Activated CD8-positive, alpha-beta memory T cell treated with anti-CD3 and anti-CD28 coated beads, Interleukin-2, amount 10 ng/mL, durations not matched to agents 7 days and 5 days (primary cell): ENCODE measurements at regions not wholly inside any gene's neighbourhood (a gene's known extent, or its start where the extent isn't known, plus 50 kb on each side); places are given as distances from the start of the nearest gene placed in this dataset.

Experiments
- ATAC-seq: fragments of 150-1000 bp; cut with Tn5 transposase; one replicate; pipeline ENCODE4 v1.10.0; 2021; ENCODE audit warnings: moderate library complexity
- CTCF ChIA-PET: fragments of 350-600 bp; sonication (Branson Sonifier 250); formaldehyde crosslinking; loops from one replicate; lab custom pipeline; 2021; ENCODE audit warnings: antibody characterized with exemption; lab: Charles Lee
- DNase-seq: peaks from one replicate; pipeline ENCODE4 v3.0.0-alpha.2; 2020
- H3K27ac Mint-ChIP-seq: one replicate; pipeline ENCODE4 v1.8.0; 2021; ENCODE audit warnings: mild to moderate bottlenecking, mixed read lengths
- H3K27me3 Mint-ChIP-seq: one replicate; pipeline ENCODE4 v1.8.0; 2021; ENCODE audit warnings: mixed read lengths
- H3K36me3 Mint-ChIP-seq: one replicate; pipeline ENCODE4 v1.8.0; 2021; ENCODE audit warnings: mild to moderate bottlenecking, mixed read lengths
- H3K4me1 Mint-ChIP-seq: one replicate; pipeline ENCODE4 v1.8.0; 2021; ENCODE audit warnings: mixed read lengths
- H3K4me3 Mint-ChIP-seq: one replicate; pipeline ENCODE4 v1.8.0; 2021; ENCODE audit warnings: mild to moderate bottlenecking, moderate library complexity, mixed read lengths
- H3K9me3 Mint-ChIP-seq: one replicate; pipeline ENCODE4 v1.8.0; 2022; ENCODE audit warnings: low read depth, mixed read lengths

DNA sequence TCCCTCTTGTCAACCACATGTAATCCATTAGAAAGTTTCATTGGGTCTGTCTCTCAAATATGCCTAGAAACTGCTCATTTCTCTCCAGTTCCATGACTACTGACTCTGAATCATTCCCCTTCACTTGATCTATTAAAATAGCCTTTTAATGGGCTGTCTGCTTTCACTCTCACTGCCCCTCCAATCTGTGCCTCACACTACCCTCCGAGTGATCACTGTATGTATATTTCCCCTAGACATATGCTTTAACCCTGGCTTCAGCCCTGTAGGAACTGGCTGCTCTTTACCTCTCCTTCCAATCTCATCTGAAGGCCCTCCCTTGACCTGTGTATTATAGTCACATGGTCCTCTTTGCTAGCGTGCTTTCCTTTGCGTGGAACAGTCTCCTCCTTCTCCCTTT lies 282.8 kb upstream of the ADAMTS9 start:
- Mint-ChIP-seq H3K27me3 (no peaks in the 10 kb centered on the region), H3K27ac (no peak overlapping the region), H3K36me3 (no peaks in the 10 kb centered on the region), H3K9me3 (peaks cover 2% of the 10 kb centered on the region), H3K4me3 (no peak overlapping the region), H3K4me1 (no peaks in the 10 kb centered on the region)
- ATAC-seq = no peak
- DNase-seq = no peak
- CTCF ChIA-PET = no interaction called here

DNA sequence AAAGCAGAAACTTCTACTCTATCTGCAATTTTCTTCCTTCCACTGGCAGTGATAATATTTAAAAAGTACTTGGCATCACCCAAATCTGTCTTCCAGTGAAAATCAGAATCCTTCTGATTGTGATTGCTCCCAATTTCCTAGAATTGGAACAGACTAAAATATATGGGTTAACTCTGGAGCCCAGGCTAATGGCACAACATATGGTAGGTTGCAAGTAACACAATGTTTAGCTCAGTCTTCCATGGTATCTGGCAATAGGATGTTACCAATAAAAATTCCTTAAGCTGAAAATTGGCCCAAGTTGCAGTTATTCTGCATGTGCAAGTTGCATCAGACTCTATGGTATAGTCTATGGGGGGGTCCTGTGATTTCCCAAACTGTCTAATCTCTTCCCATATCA lies 273.5 kb upstream of the ADAMTS9 start:
- H3K9me3 Mint-ChIP-seq = peaks cover 4% of the 10 kb centered on the region
- DNase-seq = no peak
- H3K36me3 Mint-ChIP-seq = no peaks in the 10 kb centered on the region
- no peaks in the 10 kb centered on the region for H3K4me1 Mint-ChIP-seq
- no peak for ATAC-seq
- H3K4me3 Mint-ChIP-seq = no peak overlapping the region
- CTCF ChIA-PET = no interaction called here
- no peak overlapping the region for H3K27ac Mint-ChIP-seq
- H3K27me3 Mint-ChIP-seq = no peaks in the 10 kb centered on the region

DNA sequence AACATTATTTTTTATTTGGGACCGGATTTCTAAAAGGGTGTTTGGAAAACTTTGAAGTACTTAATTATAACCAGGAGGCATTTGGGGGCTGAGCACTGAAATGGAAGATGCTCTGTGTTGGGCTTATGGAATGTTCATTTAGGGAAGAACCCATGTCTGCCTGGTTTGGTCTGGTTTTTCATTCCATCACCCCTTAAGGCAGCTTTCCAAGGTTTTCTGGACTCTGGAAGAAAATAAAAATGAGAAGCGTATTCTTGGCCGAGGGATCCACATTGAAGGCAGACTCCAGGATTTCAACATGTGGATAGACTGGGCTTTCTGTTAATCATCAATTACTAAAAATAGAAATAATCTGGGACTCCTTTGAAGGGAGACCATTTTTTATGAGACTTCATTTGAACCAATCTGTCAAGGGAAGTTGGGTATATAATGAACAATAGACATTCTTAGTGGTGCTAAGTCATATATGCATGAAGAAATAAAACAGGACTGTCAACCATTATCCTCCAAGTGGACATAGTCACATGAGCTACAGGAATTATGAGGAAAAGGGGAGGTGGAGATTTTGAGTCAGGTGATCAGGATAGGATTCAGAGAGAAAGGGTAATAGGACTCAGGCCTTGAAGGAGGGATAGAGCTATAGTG lies 270.5 kb upstream of the ADAMTS9 start:
- Mint-ChIP-seq H3K36me3 (no peaks in the 10 kb centered on the region), H3K27me3 (no peaks in the 10 kb centered on the region), H3K4me3 (no peak overlapping the region), H3K4me1 (no peaks in the 10 kb centered on the region), H3K9me3 (peaks cover 5% of the 10 kb centered on the region), H3K27ac (no peak overlapping the region)
- CTCF ChIA-PET = no interaction called here
- ATAC-seq = no peak
- no peak for DNase-seq

DNA sequence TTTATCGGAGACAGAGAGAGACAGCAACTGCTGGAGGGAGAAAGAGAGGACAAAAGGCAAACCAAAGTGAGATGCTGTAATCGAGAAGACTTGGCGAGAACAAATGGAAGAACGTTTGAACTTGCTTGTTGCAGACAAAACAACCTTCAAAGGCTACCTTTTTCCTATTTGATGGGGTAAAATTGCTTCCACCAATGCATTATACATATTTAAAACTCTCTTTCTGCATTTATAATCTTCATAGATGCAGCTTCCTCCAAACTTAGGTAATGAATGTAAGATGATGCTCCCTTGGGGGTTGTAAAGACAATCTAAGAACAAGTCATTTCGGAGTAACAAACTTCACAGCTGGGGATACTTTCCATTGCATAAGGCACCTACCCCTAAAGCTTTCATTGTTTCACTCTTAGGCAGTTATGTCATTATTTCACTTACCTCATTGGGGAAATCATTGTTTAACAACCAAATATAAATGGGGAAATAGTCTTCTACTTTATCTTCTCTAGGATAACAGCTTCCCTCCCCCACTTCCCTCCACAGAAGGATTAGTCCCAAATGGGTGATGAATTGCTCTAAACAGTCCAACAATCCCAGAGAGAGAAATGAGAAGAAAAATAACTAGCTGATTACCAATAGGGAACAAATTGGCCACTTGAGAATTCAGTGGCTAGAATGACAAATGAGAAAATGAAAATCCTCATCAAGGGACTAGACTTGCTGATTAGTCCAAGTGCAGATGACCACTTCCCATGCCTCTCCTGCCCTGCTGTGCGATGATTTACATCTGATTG lies 269.8 kb upstream of the ADAMTS9 start:
- Mint-ChIP-seq H3K4me3 (no peak overlapping the region), H3K27ac (no peak overlapping the region), H3K4me1 (no peaks in the 10 kb centered on the region), H3K36me3 (no peaks in the 10 kb centered on the region), H3K27me3 (no peaks in the 10 kb centered on the region), H3K9me3 (peaks cover 5% of the 10 kb centered on the region)
- ATAC-seq (no peak), DNase-seq (no peak)
- CTCF ChIA-PET = no interaction called here

DNA sequence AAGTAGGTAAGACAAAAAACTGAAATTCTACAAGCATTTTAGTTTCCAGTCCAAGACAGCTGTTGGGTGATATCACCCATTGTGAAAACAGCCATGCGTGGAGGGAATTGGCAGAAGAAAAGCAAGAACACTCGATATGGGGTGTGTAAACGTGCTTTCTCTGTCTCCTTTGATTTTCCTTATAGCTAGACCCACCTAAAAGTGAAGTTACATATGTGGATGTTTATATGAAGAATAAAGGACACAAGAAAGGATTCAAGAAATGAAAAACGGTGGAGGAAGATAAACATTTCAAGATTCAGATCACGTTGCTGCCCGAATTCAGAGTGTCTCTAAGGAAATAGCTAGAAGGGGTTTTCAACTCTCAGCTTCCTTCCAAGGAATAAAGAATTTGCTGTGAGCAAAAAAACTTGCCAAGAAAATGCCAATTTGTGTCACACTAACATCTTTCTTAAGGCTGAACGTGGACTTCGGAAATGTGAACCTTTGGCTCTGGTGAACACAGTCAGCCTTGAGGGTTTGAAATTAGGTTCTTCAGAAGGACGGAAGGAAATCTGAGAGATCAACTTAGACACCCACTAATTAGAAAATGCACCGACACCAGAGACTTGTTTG lies 269.0 kb upstream of the ADAMTS9 start:
- no peak for DNase-seq
- no peaks in the 10 kb centered on the region for H3K4me1 Mint-ChIP-seq
- H3K27me3 Mint-ChIP-seq = no peaks in the 10 kb centered on the region
- no peaks in the 10 kb centered on the region for H3K36me3 Mint-ChIP-seq
- CTCF ChIA-PET = no interaction called here
- ATAC-seq = no peak
- H3K27ac Mint-ChIP-seq = no peak overlapping the region
- H3K9me3 Mint-ChIP-seq = peaks cover 5% of the 10 kb centered on the region
- no peak overlapping the region for H3K4me3 Mint-ChIP-seq

DNA sequence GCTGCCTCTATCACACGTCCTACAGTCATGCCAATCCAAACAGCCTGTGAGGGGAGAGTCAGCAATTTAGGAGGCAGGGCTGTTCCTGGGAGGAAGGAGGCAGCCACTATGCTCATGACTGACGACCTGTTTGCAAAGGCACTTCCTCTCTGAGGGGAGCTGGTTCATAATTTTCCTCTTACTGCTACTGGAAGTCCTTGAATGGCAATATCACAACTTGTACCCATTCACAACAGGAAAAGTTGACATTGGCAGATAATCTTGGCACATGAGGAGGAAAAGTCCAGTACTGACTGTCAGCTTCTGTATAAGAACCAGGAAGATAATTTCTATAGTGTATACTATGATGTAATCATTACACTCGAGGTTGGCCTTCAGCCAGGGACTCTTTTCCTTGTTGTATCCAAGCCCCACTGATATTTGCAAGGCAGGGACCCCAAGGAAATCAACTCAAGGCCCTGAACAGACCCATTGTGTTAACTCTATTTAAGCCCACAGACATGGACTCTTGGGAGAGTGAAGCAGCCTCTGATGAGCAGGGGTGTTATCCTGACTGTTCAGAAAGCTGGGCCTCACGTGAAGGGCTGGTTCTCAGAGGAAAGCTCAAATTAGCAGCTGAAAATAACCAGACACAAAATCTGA lies 267.3 kb upstream of the ADAMTS9 start:
- Mint-ChIP-seq H3K27ac (no peak overlapping the region), H3K36me3 (no peaks in the 10 kb centered on the region), H3K27me3 (no peaks in the 10 kb centered on the region), H3K4me3 (no peak overlapping the region), H3K4me1 (no peaks in the 10 kb centered on the region), H3K9me3 (peaks cover 5% of the 10 kb centered on the region)
- ATAC-seq (no peak), DNase-seq (no peak)
- CTCF ChIA-PET = no interaction called here

DNA sequence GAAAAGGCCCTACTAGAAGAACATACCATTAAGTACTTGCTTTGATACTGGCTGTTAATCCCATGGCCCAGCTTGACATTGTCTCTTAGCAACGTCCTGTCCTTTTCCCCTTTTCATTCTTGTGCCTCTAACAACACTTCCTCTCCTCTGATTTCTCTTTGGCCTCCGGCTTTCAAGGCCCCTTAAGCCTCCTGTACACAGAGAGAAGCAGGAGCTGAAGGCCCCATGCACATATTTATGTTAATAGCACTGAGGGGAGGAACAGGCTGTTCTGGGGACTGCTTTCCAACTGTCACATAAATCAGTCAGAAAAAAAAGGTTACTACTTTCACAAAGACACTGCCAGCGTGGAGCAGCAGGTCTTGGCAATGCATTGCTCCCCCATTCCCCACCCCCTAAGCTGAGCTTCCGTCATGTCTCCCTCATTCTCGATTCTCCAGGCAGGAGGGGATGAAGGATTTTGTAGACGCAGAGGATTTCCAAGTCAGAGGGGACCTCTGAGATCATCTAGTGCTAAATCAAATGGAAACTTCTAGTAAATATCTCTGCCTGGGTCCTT lies 257.4 kb upstream of the ADAMTS9 start:
- CTCF ChIA-PET = no interaction called here
- Mint-ChIP-seq H3K4me1 (no peaks in the 10 kb centered on the region), H3K27me3 (no peaks in the 10 kb centered on the region), H3K4me3 (no peak overlapping the region), H3K27ac (no peak overlapping the region), H3K9me3 (peaks cover 6% of the 10 kb centered on the region), H3K36me3 (no peaks in the 10 kb centered on the region)
- no peak for ATAC-seq
- no peak for DNase-seq

DNA sequence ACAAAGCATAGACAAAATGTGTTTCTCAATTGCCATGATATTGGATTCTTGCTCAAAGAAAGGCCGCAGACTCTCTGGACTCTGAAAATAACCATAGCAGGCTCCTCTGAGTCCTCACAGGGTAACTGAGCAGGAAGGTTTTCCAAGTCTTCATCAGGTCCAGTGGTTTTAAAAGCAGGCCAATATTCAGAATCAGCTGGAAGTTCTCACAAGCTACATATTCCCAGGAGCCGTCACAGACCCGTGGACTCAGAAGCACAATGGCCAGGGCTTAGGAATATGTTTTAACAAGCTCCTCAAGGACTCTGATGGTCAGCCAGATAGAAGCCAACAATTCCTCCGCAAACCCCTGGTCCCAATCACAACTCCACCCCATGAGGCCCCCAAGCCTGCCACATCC lies 256.1 kb upstream of the ADAMTS9 start:
- no peak overlapping the region for H3K27ac Mint-ChIP-seq
- H3K36me3 Mint-ChIP-seq = no peaks in the 10 kb centered on the region
- H3K4me1 Mint-ChIP-seq = no peaks in the 10 kb centered on the region
- peaks cover 6% of the 10 kb centered on the region for H3K9me3 Mint-ChIP-seq
- H3K4me3 Mint-ChIP-seq = no peak overlapping the region
- no peaks in the 10 kb centered on the region for H3K27me3 Mint-ChIP-seq
- CTCF ChIA-PET = no interaction called here
- DNase-seq (no peak), ATAC-seq (no peak)

DNA sequence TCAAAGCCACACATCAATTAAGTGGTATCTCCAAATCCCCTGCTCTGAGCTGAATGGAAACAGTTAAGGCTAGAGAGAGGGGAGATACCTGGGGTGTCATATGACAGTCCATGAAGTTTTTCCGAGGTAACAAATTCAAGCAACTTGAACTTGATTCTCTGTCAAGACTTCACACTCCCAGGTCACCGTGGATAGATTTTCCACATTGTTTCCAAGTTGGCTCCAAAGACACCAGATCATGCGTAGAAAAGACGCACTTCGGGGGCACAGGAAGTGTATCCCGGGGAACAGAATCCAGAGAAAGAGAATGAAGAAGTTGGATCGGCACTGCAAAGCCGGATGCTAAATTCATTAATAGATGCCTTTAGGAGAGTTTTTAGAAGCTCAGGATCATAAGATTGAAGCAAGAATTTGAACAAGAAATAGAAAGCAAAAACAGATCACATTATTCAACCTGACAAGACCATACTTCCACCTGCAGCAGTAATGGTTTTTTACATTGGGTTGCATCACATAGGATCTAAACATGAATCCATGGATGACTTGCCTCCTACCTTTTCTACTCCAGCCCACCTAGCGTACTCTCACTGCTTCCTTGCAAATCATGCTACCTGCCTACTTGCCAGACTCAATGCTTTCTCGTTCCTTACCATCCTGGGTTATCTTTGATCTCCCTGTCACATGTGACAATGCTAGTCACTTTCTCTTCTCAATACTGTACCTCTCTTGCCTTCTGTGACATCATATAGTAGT lies 253.0 kb upstream of the ADAMTS9 start:
- no peaks in the 10 kb centered on the region for H3K27me3 Mint-ChIP-seq
- CTCF ChIA-PET = no interaction called here
- H3K27ac Mint-ChIP-seq = no peak overlapping the region
- H3K4me1 Mint-ChIP-seq = no peaks in the 10 kb centered on the region
- no peak overlapping the region for H3K4me3 Mint-ChIP-seq
- peaks cover 6% of the 10 kb centered on the region for H3K9me3 Mint-ChIP-seq
- H3K36me3 Mint-ChIP-seq = no peaks in the 10 kb centered on the region
- DNase-seq (no peak), ATAC-seq (no peak)

DNA sequence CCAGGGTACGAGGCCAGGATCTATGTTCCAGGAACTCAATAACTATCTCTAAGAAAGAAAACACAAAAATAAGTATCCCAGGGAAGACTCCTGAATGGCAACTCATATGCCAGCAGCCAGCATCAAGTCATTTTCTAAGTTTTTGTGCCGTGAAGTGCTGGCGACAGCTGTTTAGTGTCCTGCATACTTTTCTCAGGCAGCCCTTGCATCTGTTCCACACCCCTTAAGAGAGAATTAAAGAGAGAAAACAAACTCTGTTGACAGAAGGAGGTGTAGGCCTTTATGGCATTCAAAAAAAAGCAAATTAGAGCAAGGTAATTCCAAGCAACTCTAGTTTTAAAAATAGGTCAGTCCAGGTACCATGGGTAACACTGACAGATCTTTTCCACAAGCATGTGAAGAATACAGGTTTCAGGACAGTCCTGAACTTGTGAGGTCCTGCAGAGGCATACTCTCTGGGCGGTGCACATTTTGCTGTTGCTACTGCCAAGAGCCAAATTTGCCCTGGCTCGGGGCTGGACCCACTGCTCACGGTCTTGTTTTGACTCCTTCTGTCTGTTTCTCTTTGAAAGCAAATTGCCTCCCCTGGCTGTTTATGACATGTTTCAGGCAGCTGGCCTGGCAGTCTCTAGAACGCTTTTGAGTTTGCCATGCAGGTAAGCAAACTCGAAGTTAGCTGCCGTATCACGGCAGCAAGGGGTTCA lies 252.1 kb upstream of the ADAMTS9 start:
- H3K27me3 Mint-ChIP-seq = no peaks in the 10 kb centered on the region
- no peak overlapping the region for H3K27ac Mint-ChIP-seq
- no peaks in the 10 kb centered on the region for H3K4me1 Mint-ChIP-seq
- ATAC-seq = no peak
- peaks cover 6% of the 10 kb centered on the region for H3K9me3 Mint-ChIP-seq
- no peak overlapping the region for H3K4me3 Mint-ChIP-seq
- CTCF ChIA-PET = no interaction called here
- H3K36me3 Mint-ChIP-seq = no peaks in the 10 kb centered on the region
- DNase-seq = no peak

DNA sequence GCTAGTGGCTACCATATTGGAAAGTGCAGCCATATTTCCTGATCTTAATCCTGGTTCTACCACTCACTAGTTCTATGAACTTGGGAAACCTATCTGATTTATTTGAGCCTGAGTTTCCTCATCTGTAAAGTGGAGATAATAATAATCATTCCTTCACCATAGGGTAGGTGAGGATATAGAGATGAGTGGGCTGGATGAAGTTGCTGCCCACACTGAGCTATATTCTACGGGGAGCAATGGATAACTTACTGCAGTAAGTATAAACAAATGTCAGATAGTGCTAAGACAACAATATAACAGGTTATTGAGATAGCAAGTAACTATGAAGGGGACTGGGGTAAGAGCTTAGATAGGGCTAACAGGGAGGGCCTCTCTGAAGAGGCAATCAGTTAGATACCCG lies 251.5 kb upstream of the ADAMTS9 start:
- no peaks in the 10 kb centered on the region for H3K27me3 Mint-ChIP-seq
- no peaks in the 10 kb centered on the region for H3K4me1 Mint-ChIP-seq
- H3K9me3 Mint-ChIP-seq = peaks cover 9% of the 10 kb centered on the region
- no peaks in the 10 kb centered on the region for H3K36me3 Mint-ChIP-seq
- ATAC-seq (no peak), DNase-seq (no peak)
- H3K27ac Mint-ChIP-seq = no peak overlapping the region
- H3K4me3 Mint-ChIP-seq = no peak overlapping the region
- CTCF ChIA-PET = no interaction called here

DNA sequence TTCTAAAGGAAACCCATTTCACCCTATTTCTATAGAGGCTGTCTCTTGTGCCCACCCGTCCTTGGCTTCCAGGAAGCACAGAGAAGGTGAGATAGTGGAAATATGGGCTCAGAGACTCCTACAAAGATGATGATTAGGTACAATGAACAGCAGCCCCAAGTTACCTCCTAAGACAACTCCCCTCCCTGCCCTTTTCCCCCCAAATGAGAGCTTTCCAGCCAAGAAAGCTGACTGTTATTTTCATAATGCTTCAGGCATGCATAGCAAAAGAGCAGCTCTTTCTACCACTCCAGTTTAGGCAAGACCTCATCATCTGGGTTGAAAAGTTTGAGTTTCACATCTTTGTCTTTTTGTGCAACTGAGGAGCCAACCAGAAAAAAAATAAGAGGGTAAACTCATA lies 248.8 kb upstream of the ADAMTS9 start:
- ATAC-seq = no peak

More for the DNA sequence above, 248.8 kb upstream of the ADAMTS9 start:
- CTCF ChIA-PET = no interaction called here
- Mint-ChIP-seq H3K9me3 (peaks cover 10% of the 10 kb centered on the region), H3K27ac (no peak overlapping the region), H3K27me3 (no peaks in the 10 kb centered on the region), H3K36me3 (no peaks in the 10 kb centered on the region), H3K4me1 (no peaks in the 10 kb centered on the region), H3K4me3 (no peak overlapping the region)
- DNase-seq = no peak
